HUES48 (cell line): ENCODE measurements at regions not wholly inside any gene's neighbourhood (a gene's known extent, or its start where the extent isn't known, plus 50 kb on each side); places are given as distances from the start of the nearest gene placed in this dataset.

ENCODE experiments used
- H3K27ac ChIP-seq: one replicate; pipeline ENCODE4 v1.7.0; 2013; ENCODE audit warnings: low read depth, low read length, inconsistent platforms
- H3K27me3 ChIP-seq: 2 replicates; pipeline ENCODE4 v1.6.1; 2013; ENCODE audit warnings: mild to moderate bottlenecking, low read length; ENCODE audit not compliant: control insufficient read depth, insufficient read depth
- H3K36me3 ChIP-seq: 2 replicates; pipeline ENCODE4 v1.6.1; 2013; ENCODE audit warnings: low read length; ENCODE audit not compliant: control insufficient read depth, insufficient read depth
- H3K4me1 ChIP-seq: 2 replicates; pipeline ENCODE4 v1.6.1; 2013; ENCODE audit warnings: mild to moderate bottlenecking, low read length; ENCODE audit not compliant: control insufficient read depth, insufficient read depth
- H3K4me3 ChIP-seq: 2 replicates; pipeline ENCODE4 v1.5.1; 2013; ENCODE audit warnings: mild to moderate bottlenecking, low read depth, low read length
- H3K9ac ChIP-seq: 2 replicates; pipeline ENCODE4 v1.6.1; 2013; ENCODE audit warnings: mild to moderate bottlenecking, low read depth, low read length, moderate library complexity
- H3K9me3 ChIP-seq: 2 replicates; pipeline ENCODE4 v1.6.1; 2013; ENCODE audit warnings: low read length; ENCODE audit not compliant: control insufficient read depth, insufficient read depth

DNA sequence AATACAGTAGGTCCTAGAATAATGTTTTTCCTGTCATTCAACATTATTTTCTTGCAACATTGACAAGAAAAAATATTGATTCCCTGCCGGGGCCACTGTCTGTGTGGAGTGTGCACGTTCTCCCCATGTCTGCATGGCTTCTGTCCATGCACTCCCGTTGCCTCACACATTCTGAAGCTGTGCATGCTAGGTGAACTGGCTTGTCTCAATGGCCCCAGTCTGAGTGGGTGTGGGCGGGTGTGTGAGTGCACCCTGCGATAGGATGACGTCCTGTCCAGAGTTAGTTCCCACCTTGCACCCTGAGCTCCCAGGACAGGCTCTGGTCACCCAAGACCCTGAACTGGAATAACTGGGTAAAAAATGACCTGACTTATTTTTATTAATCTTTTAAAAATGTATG, 186.1 kb downstream of the CAND1 start:
- H3K27me3 ChIP-seq = no peaks in the 10 kb centered on the region
- H3K36me3 ChIP-seq = no peaks in the 10 kb centered on the region
- peaks cover 4% of the 10 kb centered on the region; the same call in 1 of the 2 replicates for H3K4me1 ChIP-seq

GRCh38 chr12:67456431-67456901, 187.3 kb downstream of the CAND1 start:
- Histone ChIP-seq H3K9ac (no peak overlapping the region), H3K27me3 (no peaks in the 10 kb centered on the region), H3K9me3 (no peaks in the 10 kb centered on the region), H3K4me1 (peaks cover 4% of the 10 kb centered on the region; the same call in 1 of the 2 replicates), H3K27ac (no peak overlapping the region), H3K4me3 (no peak overlapping the region), H3K36me3 (no peaks in the 10 kb centered on the region)

More for the DNA sequence above, 186.1 kb downstream of the CAND1 start:
- Histone ChIP-seq H3K9ac (no peak overlapping the region), H3K9me3 (no peaks in the 10 kb centered on the region), H3K4me3 (no peak overlapping the region), H3K27ac (no peak overlapping the region)

DNA sequence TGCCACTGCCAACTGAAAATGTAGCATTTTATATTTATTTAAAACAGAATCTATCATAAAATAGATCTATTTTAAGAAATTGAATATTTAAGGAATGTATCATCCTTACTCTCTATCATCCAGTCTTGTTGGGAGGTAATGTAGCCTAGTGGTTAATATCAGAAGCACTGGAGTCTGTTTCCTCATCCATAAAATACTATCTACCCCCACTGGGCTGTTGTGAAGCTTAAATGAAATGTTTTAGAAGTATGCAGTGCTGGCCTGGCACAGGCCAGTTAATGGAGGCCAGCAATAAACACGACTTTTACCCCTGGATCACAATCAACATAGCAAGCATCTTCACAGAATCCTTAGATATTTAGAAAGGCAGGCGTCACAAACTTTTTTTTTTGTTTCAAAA, 188.0 kb downstream of the CAND1 start:
- Histone ChIP-seq H3K4me3 (no peak overlapping the region), H3K27me3 (no peaks in the 10 kb centered on the region), H3K36me3 (no peaks in the 10 kb centered on the region), H3K9me3 (no peaks in the 10 kb centered on the region), H3K27ac (no peak overlapping the region), H3K9ac (no peak overlapping the region), H3K4me1 (peaks cover 4% of the 10 kb centered on the region; the same call in 1 of the 2 replicates)

GRCh38 chr12:67457778-67458665, 188.9 kb downstream of the CAND1 start:
- H3K4me1 ChIP-seq = peaks cover 4% of the 10 kb centered on the region; the same call in 1 of the 2 replicates
- no peak overlapping the region for H3K27ac ChIP-seq
- no peak overlapping the region for H3K9ac ChIP-seq
- no peak overlapping the region for H3K4me3 ChIP-seq
- no peaks in the 10 kb centered on the region for H3K27me3 ChIP-seq
- H3K36me3 ChIP-seq = no peaks in the 10 kb centered on the region
- H3K9me3 ChIP-seq = no peaks in the 10 kb centered on the region

DNA sequence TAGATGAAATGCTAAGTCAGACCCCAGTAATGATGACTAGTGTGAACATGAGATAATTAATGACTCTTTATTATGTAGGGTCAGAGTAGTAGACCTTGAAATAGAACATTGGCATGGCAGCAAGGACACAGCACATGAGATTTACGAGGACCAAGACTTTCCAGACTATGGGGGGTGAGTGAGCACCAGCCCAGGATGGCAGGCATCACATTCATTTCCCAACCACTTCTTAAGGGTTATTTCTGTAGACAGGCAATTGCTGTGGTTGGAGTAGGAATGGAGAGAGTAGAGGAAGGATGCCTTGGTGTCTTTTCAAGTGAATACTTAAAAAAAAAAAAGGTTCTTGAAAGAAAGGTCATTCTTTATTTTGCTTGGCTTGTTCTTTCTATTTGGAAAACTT, 189.4 kb upstream of the DYRK2 start:
- no peak overlapping the region for H3K4me3 ChIP-seq
- no peaks in the 10 kb centered on the region for H3K36me3 ChIP-seq
- H3K27me3 ChIP-seq = no peaks in the 10 kb centered on the region
- H3K27ac ChIP-seq = no peak overlapping the region
- no peaks in the 10 kb centered on the region for H3K9me3 ChIP-seq
- peaks cover 4% of the 10 kb centered on the region; the same call in 1 of the 2 replicates for H3K4me1 ChIP-seq
- no peak overlapping the region for H3K9ac ChIP-seq

DNA sequence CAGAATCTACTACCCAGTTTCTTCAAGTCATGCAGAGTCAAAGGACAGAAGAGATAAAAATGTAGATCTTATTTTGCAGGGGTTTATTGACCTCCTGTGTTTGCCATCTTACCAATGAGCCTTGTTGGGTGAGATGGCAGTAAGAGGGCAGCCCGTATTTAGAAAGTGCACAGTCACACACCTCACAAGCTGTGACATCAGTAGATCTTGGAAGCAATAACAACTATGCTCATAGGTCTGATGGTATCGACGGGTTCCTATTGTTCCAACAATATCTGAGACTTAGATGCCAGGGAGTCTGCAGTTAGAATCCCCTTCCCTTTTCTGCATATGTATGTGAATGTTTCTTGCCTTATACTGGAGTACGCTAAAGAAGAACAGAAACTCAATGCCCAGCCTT, 189.0 kb upstream of the DYRK2 start:
- no peak overlapping the region for H3K4me3 ChIP-seq
- no peak overlapping the region for H3K27ac ChIP-seq
- no peaks in the 10 kb centered on the region for H3K36me3 ChIP-seq
- H3K4me1 ChIP-seq = peaks cover 4% of the 10 kb centered on the region; the same call in 1 of the 2 replicates
- H3K9ac ChIP-seq = no peak overlapping the region
- H3K27me3 ChIP-seq = no peaks in the 10 kb centered on the region
- no peaks in the 10 kb centered on the region for H3K9me3 ChIP-seq

DNA sequence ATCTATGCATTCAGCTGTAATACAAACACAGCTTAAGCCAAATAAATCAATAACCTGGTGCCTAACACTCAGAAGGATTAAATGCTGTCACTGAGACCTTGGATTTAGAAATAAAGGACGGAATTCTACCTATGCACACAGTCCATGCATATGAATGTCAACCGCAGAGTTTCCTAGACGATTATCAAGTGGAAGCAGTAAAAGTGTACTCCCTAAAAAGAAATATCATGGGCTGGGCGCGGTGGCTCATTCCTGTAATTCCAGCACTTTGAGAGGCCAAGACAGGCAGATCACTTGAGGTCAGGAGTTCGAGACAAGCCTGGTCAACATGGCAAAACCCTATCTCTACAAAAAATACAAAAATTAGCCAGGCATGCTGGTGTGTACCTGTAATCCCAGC, 188.2 kb upstream of the DYRK2 start:
- Histone ChIP-seq H3K4me3 (no peak overlapping the region), H3K9ac (no peak overlapping the region), H3K27ac (no peak overlapping the region)

GRCh38 chr12:67468549-67469245, 179.8 kb upstream of the DYRK2 start:
- no peak overlapping the region for H3K4me3 ChIP-seq
- H3K9me3 ChIP-seq = no peaks in the 10 kb centered on the region
- no peak overlapping the region for H3K27ac ChIP-seq
- H3K36me3 ChIP-seq = no peaks in the 10 kb centered on the region
- peaks cover 29% of the 10 kb centered on the region for H3K4me1 ChIP-seq
- H3K27me3 ChIP-seq = no peaks in the 10 kb centered on the region
- H3K9ac ChIP-seq = no peak overlapping the region

More for the DNA sequence above, 188.2 kb upstream of the DYRK2 start:
- Histone ChIP-seq H3K4me1 (peaks cover 4% of the 10 kb centered on the region; the same call in 1 of the 2 replicates), H3K27me3 (no peaks in the 10 kb centered on the region), H3K36me3 (no peaks in the 10 kb centered on the region), H3K9me3 (no peaks in the 10 kb centered on the region)

GRCh38 chr12:67469666-67470065, 178.9 kb upstream of the DYRK2 start:
- H3K27me3 ChIP-seq = no peaks in the 10 kb centered on the region
- H3K27ac ChIP-seq = no peak overlapping the region
- no peaks in the 10 kb centered on the region for H3K9me3 ChIP-seq
- H3K4me3 ChIP-seq = no peak overlapping the region
- H3K9ac ChIP-seq = no peak overlapping the region
- H3K4me1 ChIP-seq = peaks cover 37% of the 10 kb centered on the region
- H3K36me3 ChIP-seq = no peaks in the 10 kb centered on the region

DNA sequence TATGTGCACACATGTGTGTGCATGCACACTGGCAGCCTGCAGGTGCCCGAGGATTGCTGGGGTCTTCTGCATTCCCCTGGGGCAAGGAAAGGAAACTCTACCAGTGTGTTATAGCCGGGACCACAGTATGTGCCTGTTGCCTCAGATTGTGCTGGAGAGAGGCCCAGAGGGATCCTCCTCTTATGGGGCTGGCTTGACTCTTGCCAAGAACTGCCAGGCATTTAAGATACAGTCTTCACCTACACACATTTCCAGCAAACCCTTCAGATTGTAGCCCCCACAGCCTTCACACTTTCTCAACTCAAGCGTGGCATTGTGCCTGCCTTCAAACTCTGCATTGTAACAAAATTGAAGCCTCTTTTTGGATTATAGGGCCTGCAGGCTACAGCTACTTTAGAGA, 176.7 kb upstream of the DYRK2 start:
- Histone ChIP-seq H3K4me1 (peaks cover 43% of the 10 kb centered on the region), H3K27ac (no peak overlapping the region), H3K9ac (no peak overlapping the region), H3K4me3 (no peak overlapping the region), H3K36me3 (no peaks in the 10 kb centered on the region), H3K27me3 (no peaks in the 10 kb centered on the region), H3K9me3 (no peaks in the 10 kb centered on the region)

GRCh38 chr12:67472539-67472938, 176.0 kb upstream of the DYRK2 start:
- H3K9ac ChIP-seq = no peak overlapping the region
- H3K9me3 ChIP-seq = no peaks in the 10 kb centered on the region
- no peak overlapping the region for H3K27ac ChIP-seq

More at GRCh38 chr12:67472539-67472938, 176.0 kb upstream of the DYRK2 start:
- peaks cover 43% of the 10 kb centered on the region for H3K4me1 ChIP-seq
- no peaks in the 10 kb centered on the region for H3K27me3 ChIP-seq
- H3K4me3 ChIP-seq = no peak overlapping the region
- H3K36me3 ChIP-seq = no peaks in the 10 kb centered on the region
